Stimulated activated naive CD4-positive, alpha-beta T cell (primary cell): ENCODE measurements at regions not wholly inside any gene's neighbourhood (a gene's known extent, or its start where the extent isn't known, plus 50 kb on each side); places are given as distances from the start of the nearest gene placed in this dataset.

ENCODE experiments used
- DNase-seq, 6 experiments: peaks; one replicate each; lab custom pipeline; 2025; lab: John Stamatoyannopoulos, UW

DNA sequence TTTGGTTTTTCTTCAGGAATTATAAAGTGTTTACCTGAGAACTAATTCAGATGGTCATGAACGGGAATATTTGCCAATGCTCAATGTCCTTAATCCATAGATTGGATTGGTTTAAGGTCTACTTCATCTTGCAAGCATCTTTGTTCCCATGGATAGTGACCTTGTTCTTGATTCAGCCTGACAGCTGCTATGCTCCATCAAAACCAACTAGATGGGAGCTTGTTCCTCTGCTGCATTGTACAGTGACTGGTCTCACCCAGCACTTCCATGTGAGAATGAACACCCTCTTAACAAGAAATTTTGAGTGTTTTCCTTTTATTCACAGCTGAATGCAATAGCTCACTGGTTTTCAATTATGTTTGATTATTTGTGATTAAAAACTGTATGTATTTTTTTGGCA is 312.6 kb upstream of the ACTBL2 start:
- no peak for DNase-seq

DNA sequence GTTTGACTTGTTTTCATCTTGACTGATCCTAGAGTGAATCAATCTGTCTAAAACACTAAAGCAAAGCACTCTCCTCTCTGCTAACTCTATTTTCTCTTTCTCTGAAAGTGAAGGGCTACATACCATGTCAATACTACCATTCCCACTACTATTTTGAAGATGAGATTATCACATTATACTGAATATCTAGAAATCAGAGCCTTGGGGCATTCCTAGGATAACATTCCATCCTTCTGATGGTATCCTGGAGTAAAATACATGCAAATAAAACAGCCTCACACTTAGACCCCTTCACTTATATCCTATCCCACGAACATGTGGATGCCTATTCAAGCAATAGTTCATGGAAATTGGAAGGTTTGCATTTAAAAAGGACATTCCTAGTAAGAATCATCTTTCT is 309.3 kb upstream of the ACTBL2 start:
- no peak for DNase-seq

DNA sequence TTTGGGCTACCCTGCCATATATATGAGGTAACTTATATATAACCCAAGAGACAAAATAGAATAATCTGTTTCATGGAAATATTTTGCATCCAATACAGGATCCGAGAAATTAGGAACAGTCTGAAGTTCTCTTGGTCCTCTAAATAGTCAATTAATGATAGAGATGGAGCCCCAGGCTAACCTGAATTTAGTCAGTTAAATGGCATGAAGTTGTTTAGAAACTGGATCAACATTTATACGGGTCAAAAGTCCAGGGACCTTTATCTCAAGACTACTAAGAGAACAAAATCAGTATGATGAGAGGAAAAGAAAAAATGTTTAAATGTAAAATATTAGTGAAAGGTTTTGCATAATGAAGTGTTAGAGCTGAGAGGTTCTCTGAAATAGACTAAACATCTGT is 303.3 kb upstream of the ACTBL2 start:
- no peak for DNase-seq

DNA sequence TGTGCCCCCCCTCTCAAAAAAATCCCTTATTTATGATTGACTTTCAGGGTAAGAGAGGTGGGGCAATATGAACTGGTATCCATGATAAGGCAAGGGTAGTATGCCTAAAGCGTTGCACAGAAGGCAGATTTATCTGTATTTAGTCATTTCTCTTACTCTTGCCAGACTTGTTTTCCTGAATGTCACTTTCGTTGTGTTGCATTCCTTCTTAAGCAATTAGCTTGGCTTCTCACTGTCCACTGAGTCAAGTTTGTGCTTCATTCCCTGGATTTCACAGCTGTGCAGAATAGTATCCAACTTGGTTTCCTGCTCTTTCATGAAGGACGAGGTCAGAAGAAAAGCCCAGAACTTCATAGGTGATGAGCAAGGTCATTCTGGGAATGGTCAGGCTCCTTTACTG is 301.5 kb upstream of the ACTBL2 start:
- no peak for DNase-seq

DNA sequence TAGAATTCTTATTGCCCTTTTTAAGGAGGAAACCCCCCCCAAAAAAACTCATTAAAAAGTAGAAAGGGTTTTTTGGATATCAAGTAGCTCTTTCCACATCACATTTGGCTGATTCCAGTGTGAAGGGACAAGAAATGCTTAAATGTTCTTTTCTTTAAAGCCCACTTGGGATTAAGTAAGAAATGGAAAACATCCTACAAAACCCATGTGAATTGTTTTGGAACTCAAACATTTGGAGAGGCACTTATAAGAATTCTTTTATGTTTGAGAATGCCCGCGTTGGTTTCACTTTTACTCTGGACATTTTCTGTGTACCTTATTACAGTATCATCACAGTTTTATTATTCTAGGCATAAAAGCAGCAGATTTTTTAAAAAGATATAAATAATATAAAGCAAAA is 301.1 kb upstream of the ACTBL2 start:
- no peak for DNase-seq

DNA sequence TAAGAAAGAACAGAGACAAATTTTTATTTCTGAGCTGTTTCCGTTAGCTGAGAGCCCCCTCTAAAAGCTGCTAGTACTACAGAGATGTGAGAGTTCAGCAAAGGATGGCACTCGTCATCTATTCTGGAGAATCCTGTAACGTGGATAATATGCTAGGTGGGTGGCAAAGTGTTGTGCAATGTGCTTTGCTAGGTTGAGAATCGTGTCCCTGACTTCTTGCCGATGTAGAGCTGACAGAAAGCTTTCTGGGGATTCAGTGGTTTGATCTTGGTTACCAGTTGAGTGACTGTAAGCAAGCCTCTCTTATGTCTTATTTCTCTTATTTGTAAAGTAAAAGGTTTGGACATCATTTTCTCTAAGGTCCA is 298.3 kb upstream of the ACTBL2 start:
- no peak for DNase-seq

DNA sequence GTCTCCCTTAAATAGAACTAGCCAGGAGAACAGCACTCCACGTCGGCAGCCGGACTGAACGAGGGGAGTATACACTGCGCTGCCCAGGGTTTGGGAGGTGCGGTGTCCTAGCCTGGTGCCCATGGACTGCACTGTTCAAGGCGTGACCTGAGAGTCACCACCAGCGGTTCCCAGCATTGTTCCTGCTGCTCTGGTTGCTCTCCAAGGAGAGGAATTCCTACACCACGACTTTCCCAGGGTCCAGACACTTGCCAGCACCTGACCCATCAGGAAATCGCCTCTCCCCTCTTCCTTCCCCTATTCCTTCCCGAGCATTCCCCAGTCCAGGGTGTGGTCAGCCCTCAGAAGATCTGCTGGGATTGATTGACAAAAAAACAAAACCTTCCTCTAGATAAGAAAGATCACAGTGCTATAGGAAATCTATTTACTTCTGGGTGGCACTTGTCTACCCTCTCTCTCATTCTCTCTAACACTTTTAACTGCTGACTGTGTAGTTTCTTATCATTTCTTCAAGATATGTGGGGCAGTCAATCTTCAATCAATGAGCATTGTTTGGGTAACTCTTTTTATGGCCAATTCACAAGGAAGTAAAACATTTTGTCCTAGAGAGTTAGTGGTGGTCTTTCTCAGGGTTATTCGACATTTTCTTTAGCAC is 297.8 kb upstream of the ACTBL2 start:
- DNase-seq: no peak

DNA sequence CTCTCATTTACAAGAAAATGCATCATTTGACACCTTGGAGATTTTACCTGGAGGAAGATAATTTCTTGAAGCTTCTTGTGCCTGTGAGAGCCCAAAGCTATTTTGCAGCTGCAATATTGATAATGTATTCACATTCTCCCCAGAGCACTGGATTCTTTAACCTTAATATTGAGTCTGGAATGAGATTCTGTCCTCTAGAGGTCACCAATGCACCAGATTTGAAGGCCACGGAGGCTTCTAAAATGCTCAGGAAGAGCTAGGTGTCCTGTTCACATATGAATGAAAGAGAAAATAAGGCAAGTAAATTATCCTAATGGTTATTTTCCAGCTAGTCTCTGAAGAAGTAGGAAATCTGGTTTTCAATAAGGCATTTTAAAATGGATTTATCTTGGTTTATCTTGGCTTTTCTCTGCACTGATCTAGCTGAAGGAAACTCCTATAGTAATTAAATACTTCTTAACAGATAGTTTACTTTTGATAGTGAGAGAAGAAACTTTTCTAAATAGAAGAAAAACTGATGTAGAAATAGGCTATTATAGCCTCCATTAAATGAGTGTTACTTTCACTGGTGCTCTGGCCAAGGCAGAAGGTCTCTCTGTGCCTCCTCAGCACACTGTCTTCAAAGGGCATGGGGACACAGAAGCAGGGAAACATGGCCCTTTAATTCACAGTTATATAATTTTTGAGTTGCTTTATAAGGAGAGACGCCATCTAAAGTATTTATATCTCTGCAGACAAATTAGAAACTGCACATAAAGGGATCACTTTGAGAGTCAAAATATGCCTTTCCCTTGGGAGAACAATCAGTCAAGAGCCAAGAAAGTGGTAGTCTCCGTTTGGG is 297.0 kb upstream of the ACTBL2 start:
- peak in 2 of 6 experiments; percentile 2 to 24 for DNase-seq

DNA sequence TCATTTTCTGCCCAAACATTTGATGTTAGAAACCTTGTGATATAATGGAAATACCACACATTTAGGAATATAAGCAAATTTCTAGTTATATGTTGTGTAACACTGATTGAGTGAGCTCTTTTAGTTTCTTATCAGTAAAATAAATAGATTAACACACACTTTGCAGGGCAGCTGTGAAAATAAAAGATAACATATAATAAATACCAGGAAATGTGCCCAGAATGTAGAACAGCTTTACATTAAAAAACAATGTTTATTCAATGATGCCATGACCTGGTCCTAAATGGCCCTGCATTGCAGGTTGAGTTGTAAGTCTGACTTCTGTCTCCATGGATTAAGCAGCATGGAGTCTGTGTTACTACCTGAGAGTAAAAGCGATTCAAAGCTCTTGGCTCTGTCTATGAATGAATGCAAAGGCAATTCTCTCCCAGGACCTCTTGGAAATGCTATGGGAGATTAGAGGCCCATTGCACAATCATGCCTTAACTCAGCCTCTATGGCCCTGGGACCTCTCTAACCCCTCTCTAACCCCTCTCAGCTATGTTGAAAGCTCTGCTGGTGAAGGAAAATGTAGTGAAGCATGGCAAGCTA is 296.0 kb upstream of the ACTBL2 start:
- no peak for DNase-seq

DNA sequence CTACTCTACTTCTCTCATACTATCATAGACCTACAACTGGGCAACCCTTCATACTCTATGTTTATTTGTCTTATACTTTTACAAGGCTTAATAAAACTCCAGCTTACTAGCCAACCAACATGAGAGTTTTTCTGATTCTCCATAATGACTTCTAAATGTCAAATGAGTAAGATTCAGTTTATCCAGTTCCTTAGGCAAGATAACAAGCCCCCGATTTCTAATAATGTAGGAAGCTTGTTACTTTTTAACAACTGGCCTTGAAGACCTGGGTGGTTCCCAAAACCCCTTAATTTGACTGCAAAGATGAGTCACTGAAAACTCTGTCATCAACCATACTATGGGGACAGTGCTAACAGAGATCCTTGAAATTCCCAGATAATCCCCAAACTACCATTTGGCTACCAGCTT is 294.6 kb upstream of the ACTBL2 start:
- DNase-seq: no peak

DNA sequence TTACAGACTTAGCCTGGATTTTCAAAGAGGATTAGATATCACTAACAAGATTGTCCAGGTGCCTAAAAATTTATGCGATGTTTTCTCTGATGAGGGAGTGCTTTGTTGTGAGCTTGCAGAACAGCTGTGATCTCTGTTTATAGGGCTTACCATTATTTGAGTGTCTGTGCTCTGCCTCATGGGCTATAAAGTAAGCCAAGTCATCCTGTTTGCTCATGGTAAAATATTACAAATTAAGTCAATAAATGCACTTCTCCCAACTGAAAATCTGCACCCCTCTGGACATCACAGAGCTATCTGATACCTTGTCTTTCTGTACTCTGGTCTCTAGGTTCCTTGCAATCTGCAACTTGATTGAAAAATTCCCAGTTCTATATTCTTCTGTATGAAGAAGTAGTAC is 293.4 kb upstream of the ACTBL2 start:
- DNase-seq: no peak

DNA sequence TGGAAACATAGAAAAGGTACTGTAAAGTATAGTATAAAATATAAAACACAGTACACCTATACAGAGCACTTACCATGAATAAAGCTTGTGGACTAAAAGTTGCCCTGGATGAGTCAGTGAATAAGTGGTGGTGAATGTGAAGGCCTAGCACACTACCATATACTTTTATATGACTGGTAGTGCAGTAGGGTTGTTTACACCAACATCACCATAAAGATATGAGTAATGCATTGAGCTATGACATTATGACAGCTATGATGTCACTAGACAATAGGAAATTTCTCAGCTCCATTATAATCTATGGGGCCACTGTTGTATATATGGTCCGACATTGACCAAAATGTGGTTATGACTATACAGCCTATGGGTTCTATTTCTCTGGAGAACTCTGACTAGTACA is 291.8 kb upstream of the ACTBL2 start:
- DNase-seq: no peak

DNA sequence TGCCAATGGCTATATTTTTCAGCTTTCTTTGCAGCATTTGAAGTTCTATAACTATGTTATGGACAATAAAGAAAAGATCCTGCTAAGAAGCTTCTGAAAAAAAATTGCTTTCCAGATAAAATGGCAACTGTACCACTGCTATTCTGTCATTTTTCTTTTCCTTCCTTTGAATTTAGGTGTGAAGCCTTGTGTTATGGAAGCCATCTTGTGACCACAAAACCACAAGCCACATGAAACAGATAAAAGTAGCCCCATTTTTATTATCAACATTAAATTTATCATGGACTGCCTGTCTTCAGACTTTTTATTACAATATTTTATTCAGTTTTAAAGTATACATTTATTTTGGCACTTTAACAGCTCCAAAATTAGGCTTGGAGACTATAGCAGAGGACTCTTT is 289.9 kb upstream of the ACTBL2 start:
- DNase-seq: no peak

DNA sequence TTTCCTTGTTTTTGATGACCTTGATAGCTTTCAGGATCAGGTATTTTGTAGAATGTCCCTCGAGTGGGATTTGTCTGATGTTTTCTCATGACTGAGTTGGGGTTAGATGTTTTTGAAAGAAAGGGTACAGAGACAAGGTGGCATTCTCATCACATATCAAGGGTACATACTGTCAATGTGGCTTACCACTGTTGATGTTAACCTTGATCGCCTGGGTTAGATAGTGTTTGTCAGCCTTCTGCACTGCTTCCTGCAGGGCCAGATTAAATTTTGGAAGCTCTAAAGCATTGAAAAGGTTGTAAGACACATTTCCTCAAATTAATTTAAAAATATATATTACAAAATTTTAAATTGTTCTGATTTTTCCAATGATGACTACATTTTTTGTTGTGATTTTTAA is 287.4 kb upstream of the ACTBL2 start:
- no peak for DNase-seq

DNA sequence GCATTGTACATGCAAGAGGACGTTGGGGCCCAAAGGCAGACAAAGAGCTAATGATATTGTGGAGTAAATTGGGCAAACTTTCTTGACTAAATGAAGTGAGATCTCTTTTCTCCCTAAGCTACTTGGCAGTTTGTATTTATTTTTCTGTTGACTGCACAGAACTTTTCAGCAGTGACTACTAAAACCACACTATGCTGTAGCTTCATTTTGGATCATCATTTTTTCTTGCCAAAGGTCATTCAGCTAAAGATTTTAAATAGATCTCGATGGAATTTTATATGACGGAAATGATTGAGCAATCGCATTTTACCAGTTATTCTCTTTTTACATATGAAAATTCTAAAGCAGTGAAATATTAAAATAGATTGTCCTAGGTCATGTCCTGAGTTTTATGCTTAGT is 286.1 kb upstream of the ACTBL2 start:
- DNase-seq: no peak

DNA sequence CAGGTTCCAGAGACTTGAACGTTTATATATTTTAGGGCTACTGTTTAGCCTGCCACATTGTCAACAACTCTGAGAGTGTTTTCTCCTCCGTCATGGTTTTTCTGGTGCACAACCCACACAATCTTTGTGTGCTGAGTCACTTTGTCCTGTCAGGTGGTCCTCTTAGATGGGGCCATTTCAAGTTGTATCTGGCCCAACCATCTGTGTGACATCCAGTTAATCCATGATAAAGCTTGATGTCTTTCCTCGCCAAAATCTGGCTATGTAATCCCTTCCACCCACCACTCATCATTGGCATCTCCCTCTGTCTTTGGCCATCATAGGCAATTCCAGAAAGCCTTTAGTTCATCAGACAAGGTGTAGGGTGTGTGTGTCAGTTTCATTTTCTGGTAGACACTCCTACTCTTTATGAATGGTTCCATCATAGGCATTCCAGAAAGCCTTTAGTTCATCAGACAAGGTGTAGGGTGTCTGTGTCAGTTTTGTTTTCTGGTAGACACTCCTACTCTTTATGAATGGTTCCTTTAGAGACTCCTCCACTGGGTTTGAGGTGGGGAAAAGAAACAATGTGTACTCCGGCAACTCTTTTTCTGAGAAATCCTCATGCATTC is 282.0 kb upstream of the ACTBL2 start:
- DNase-seq: no peak

DNA sequence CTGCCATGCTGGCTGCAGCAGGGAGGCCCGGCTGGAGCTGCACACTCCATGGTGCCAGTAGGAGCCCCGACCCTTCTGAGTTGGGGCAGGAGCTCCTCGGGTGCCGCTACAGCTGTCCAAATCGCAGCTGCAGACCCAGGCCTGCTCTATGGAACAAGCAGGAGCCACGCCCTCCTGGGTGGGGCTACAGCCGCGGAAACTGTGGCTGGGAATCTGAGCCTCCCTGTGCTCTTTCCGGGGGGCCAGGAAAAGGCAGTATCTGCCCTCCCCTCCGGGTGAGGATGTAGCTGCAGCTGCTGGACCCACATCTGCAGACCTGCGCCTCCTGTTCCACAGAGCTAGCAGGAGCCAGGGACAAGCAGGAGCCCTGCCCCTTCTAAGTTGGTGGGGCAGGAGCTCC is 278.9 kb upstream of the ACTBL2 start:
- no peak for DNase-seq

DNA sequence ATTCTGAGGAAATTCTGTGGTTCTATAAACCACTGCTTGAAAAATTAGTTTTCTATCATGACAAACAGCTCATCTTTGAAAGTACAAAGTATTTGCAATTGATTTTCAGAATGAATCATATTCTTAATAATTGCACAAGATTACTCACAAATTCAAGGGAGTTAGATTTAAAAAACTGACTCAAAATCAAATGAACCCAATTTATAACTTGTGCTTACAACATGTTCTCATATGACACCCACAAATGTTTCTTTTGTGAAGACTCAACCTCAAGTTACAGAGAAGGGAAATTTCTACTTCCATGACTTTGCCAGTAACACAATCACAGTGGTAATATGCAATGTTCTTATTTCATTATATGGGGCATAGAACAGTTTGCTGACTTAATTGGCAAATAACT is 272.0 kb upstream of the ACTBL2 start:
- DNase-seq: no peak

DNA sequence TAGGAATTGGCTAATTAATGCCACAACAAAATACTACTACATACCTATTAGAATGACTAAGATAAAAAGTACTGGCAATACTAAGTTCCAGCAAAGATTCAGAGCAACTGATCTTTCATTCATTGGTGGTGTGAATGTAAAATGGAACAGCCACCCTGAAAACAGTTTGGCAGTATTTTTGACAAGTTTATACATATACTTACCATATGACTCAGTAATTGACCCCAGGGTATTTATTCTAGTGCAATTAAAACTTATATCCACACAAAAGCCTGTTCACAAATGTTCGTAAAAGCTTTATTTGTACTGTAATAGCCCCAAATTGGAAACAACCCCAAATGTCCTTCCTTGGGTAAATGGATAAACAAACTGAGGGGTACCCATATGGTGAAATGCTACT is 270.8 kb upstream of the ACTBL2 start:
- DNase-seq: no peak

DNA sequence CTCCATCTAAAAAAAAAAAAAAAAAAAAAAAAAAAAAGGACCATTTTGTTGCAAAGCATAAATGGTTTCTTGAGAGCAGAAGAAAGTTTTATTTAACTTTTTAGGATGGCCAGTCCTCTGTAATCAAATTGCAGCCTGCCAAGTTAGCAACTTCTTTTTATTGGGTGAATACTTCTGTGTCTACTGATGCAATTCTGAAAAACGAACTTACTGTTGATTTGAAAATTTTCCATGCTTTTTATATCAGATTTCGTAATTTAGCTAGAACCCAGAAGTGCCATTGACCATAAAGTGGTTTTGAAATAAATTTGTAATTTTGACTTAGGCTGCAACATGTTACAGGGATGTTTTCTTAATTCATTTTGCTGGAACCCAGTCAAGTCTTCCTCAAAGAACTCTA is 269.1 kb upstream of the ACTBL2 start:
- no peak for DNase-seq

DNA sequence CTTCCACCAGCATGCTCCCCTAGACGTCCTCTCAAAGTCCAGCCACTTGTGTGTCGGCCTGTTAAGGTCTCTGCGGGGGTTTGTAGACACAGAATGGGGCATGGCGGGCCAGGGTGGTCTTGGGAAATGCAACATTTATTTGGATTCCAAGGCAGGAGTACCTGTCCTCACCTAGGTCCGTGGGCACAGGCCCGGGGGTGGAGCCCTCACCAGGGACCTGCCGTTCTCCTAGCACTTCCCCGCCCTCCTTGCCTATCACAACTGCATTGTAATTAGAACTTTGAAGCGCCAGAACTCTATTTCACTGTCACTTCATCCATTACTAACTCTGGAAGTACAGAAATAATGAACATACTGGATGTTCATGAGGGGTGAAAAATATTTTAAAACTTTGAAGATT is 268.3 kb upstream of the ACTBL2 start:
- DNase-seq: no peak

DNA sequence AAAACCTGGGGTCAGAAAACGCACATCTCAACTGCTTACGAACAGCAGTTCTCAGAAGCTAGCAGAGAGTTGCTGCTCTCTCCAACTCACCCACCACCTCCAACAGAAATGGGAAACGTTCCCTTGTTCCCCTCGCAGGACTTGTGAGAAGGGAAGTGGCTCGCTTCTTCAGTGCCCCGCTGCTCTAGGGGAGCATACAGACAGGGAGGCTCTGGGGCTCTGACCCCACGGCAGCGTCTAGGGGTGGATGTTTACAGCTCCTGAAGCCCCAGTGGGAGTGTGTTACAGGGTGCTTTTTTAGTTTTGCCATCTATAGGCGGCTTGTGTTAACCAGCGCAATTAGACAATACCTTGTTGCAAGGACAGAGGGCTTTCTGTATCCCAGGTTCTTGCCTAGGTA is 267.7 kb upstream of the ACTBL2 start:
- no peak for DNase-seq

DNA sequence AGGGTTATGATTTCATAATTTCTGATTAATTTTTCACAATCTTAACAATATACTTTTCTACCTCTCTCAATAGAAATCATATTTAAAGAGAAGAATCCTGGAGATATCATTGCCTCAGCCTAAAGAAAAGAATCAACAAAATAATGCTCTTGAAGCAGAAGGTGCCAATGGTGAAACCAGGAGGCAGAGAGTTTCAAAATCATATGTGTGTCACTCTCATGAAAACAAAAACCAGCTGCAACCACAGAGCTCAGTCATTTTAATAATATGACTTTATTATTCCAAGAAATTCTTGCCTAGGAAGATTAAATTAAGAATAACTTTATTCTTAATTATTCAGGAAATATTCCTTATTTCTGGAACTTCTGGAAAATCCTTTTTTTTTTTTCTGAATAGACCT is 266.8 kb upstream of the ACTBL2 start:
- no peak for DNase-seq
